H1 (cell line): ENCODE measurements at regions not wholly inside any gene's neighbourhood (a gene's known extent, or its start where the extent isn't known, plus 50 kb on each side); places are given as distances from the start of the nearest gene placed in this dataset.

Experiments
- BRCA1 ChIP-seq: IDR thresholded peaks from 2 replicates; pipeline ENCODE4 v1.6.1; 2012; ENCODE audit warnings: low read depth, low read length, improper control_type of control experiment
- CHD2 ChIP-seq: IDR thresholded peaks from 2 replicates; pipeline ENCODE4 v1.6.1; 2012; ENCODE audit warnings: low read length, improper control_type of control experiment
- CTCF ChIP-seq, 3 experiments: IDR thresholded peaks; 1 replicate in 2 of 3; 2 replicates in 1 of 3; pipeline versions ENCODE4 v1.5.1 to v1.6.1; 2011; ENCODE audit warnings: low read length in 3 of 3, mild to moderate bottlenecking in 3 of 3, inconsistent platforms in 2 of 3, low read depth in 1 of 3, moderate library complexity in 1 of 3; ENCODE audit not compliant: insufficient read depth in 1 of 3; ENCODE audit errors: control extremely low read depth in 1 of 3
- EZH2 ChIP-seq: fragments of 200-600 bp; sonication (generic); IDR thresholded peaks from 2 replicates; pipeline ENCODE4 v1.7.1; 2012; ENCODE audit warnings: low read depth, mild to moderate bottlenecking, moderate library complexity, low read length, inconsistent platforms; ENCODE audit not compliant: severe bottlenecking
- GABPA ChIP-seq: IDR thresholded peaks from 2 replicates; pipeline ENCODE4 v1.6.1; 2011; ENCODE audit warnings: mild to moderate bottlenecking, low read length, moderate library complexity, borderline replicate concordance; ENCODE audit not compliant: insufficient read depth
- HDAC2 ChIP-seq, 2 experiments: fragments of 300-600 bp in 1 of 2; sonication (generic) in 1 of 2; IDR thresholded peaks; 2 replicates each; pipeline ENCODE4 v1.6.1; 2011 to 2012; ENCODE audit warnings: low read depth in 2 of 2, low read length in 2 of 2, mild to moderate bottlenecking in 2 of 2, moderate library complexity in 2 of 2, borderline replicate concordance in 1 of 2, inconsistent platforms in 1 of 2
- JUND ChIP-seq: IDR thresholded peaks from 2 replicates; pipeline ENCODE4 v1.6.1; 2011; ENCODE audit warnings: mild to moderate bottlenecking, improper control_type of control experiment, low read length
- NRF1 ChIP-seq: IDR thresholded peaks from 2 replicates; pipeline ENCODE4 v1.6.1; 2011; ENCODE audit warnings: mild to moderate bottlenecking, low read depth, low read length, improper control_type of control experiment
- POLR2A ChIP-seq, 2 experiments: IDR thresholded peaks; 1 replicate in 1 of 2; 2 replicates in 1 of 2; pipeline ENCODE4 v1.6.1; 2011; ENCODE audit warnings: low read depth in 2 of 2, low read length in 2 of 2, mild to moderate bottlenecking in 2 of 2; ENCODE audit errors: control extremely low read depth in 1 of 2
- POLR2AphosphoS5 ChIP-seq: IDR thresholded peaks from 2 replicates; pipeline ENCODE4 v1.6.1; 2011; ENCODE audit warnings: low read depth, low read length
- RAD21 ChIP-seq, 2 experiments: IDR thresholded peaks in 1 of 2; conservative IDR thresholded peaks in 1 of 2; 2 replicates each; pipeline ENCODE4 v1.6.1; 2011; ENCODE audit warnings: low read depth in 2 of 2, low read length in 2 of 2, improper control_type of control experiment in 1 of 2, inconsistent platforms in 1 of 2, mild to moderate bottlenecking in 1 of 2, moderate library complexity in 1 of 2
- USF2 ChIP-seq: IDR thresholded peaks from 2 replicates; pipeline ENCODE4 v1.6.1; 2011; ENCODE audit warnings: low read length, improper control_type of control experiment
- YY1 ChIP-seq: IDR thresholded peaks from 2 replicates; pipeline ENCODE4 v1.6.1; 2011; ENCODE audit warnings: low read depth, mild to moderate bottlenecking, low read length

- TF ChIP-seq USF2, result no peak
- TF ChIP-seq POLR2A (IDR thresholded peaks at IDR 0.05; ENCODE audit: control extremely low read depth in 1 of 2, low read depth in 2 of 2, low read length in 2 of 2), result no peak
- TF ChIP-seq POLR2AphosphoS5, result no peak
- TF ChIP-seq NRF1, result no peak
- no peak for TF ChIP-seq CTCF (IDR thresholded peaks at IDR 0.05; ENCODE audit: control extremely low read depth in 1 of 3, insufficient read depth in 1 of 3, low read depth in 1 of 3, low read length in 3 of 3)
- TF ChIP-seq EZH2, result no peak
- no peak for TF ChIP-seq BRCA1
- no peak for TF ChIP-seq GABPA
- TF ChIP-seq JUND, result no peak
- TF ChIP-seq YY1, result no peak
- TF ChIP-seq HDAC2 (IDR thresholded peaks at IDR 0.05; ENCODE audit: borderline replicate concordance in 1 of 2, low read depth in 2 of 2, low read length in 2 of 2), result no peak
- TF ChIP-seq CHD2, result no peak
- TF ChIP-seq RAD21 (IDR thresholded peaks at IDR 0.05 in 1 of 2, conservative IDR thresholded peaks at IDR 0.05 in 1 of 2; ENCODE audit: low read depth in 2 of 2, low read length in 2 of 2), result no peak
These were observed 217.0 kb upstream of the CNR1 start for GRCh38 chr6:88383183-88383582.
